ENCODE measurements at regions not wholly inside any gene's neighbourhood (a gene's known extent, or its start where the extent isn't known, plus 50 kb on each side); places are given as distances from the start of the nearest gene placed in this dataset.
"Not testable (repeated sequence)": the region's sequence is repeated elsewhere in the genome, so short reads cannot be mapped to it uniquely, and the experiment has no call there.

- DNase-seq = no peak
Observed at GRCh38 chr14:40679256-40679655, 927.4 kb upstream of the LRFN5 start.

- not testable (repeated sequence) for DNase-seq
Observed at GRCh38 chr14:40677206-40677605, 929.5 kb upstream of the LRFN5 start.

- no peak for DNase-seq
Observed at GRCh38 chr14:40674502-40674901, 932.2 kb upstream of the LRFN5 start.

GRCh38 chr14:40656311-40656710 is 950.4 kb upstream of the LRFN5 start:
- no peak for DNase-seq

- no peak for DNase-seq
Observed at GRCh38 chr14:40652089-40652691, 954.5 kb upstream of the LRFN5 start.

- DNase-seq = no peak
Observed at GRCh38 chr14:40630471-40630870, 976.2 kb upstream of the LRFN5 start.

- DNase-seq = not testable (repeated sequence)
Observed at GRCh38 chr14:40629551-40630137, 977.0 kb upstream of the LRFN5 start.

- DNase-seq = no peak
Observed at GRCh38 chr14:40629144-40629543, 977.5 kb upstream of the LRFN5 start.

GRCh38 chr14:40623643-40624042 is 983.0 kb upstream of the LRFN5 start:
- no peak for DNase-seq

- DNase-seq = no peak
Observed at GRCh38 chr14:40618225-40618898, 988.3 kb upstream of the LRFN5 start.

- DNase-seq = no peak
Observed at GRCh38 chr14:40616579-40616978, 990.1 kb upstream of the LRFN5 start.

- DNase-seq = no peak
Observed at GRCh38 chr14:40601063-40601462, 1005.6 kb upstream of the LRFN5 start.

GRCh38 chr14:40599725-40600124 is 1007.0 kb upstream of the LRFN5 start:
- no peak for DNase-seq

GRCh38 chr14:40581264-40581663 is 1025.4 kb upstream of the LRFN5 start:
- no peak for DNase-seq

- DNase-seq = no peak
Observed at GRCh38 chr14:40576880-40577478, 1029.7 kb upstream of the LRFN5 start.

- DNase-seq = no peak
Observed at GRCh38 chr14:40574780-40575179, 1031.9 kb upstream of the LRFN5 start.

- no peak for DNase-seq
Observed at GRCh38 chr14:40525314-40525713, 1081.4 kb upstream of the LRFN5 start.

- no peak for DNase-seq
Observed at GRCh38 chr14:40523123-40523522, 1083.6 kb upstream of the LRFN5 start.

- DNase-seq = no peak
Observed at GRCh38 chr14:40494483-40494882, 1062.2 kb upstream of the FBXO33 start.

GRCh38 chr14:40487824-40488223 is 1055.6 kb upstream of the FBXO33 start:
- no peak for DNase-seq

GRCh38 chr14:40485688-40486087 is 1053.5 kb upstream of the FBXO33 start:
- DNase-seq = no peak

GRCh38 chr14:40476005-40476404 is 1043.8 kb upstream of the FBXO33 start:
- no peak for DNase-seq

- no peak for DNase-seq
Observed at GRCh38 chr14:40467969-40468368, 1035.7 kb upstream of the FBXO33 start.

GRCh38 chr14:40464531-40464930 is 1032.3 kb upstream of the FBXO33 start:
- no peak for DNase-seq
